Activated CD4-positive, alpha-beta T cell treated with anti-CD3 and anti-CD28 coated beads, Interleukin-2, Interleukin-6, amounts not matched to agents 100 ng/mL and 50 ng/mL, durations not matched to agents 16 hours and 8 hours (primary cell): ENCODE measurements at regions not wholly inside any gene's neighbourhood (a gene's known extent, or its start where the extent isn't known, plus 50 kb on each side); places are given as distances from the start of the nearest gene placed in this dataset.

Experiments used
- DNase-seq: peaks from one replicate; pipeline ENCODE4 v3.0.0-alpha.2; 2020

- no peak for DNase-seq
These were observed 1540.0 kb upstream of the PABPC4L start for GRCh38 chr4:135741583-135741982.

DNA sequence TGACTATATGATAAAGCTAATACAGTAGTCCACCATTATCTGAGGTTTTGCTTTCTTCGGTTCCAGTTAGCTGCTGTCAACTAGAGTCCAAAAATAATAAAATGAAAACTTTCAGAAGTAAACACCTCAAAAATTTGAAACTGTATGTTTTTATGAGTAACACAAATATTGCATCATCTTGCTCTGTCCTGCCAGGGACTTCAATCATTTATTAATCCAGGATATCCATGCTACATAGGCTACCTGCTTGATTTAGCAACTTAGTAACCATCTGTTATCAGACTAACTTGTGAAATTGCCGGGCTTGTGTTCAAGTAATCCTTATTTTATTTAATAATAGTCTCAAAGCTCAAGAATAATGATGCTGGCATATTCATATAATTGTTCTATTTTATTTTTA, 1537.8 kb upstream of the PABPC4L start:
- no peak for DNase-seq

GRCh38 chr4:135735512-135735911, 1533.9 kb upstream of the PABPC4L start:
- DNase-seq: no peak

DNA sequence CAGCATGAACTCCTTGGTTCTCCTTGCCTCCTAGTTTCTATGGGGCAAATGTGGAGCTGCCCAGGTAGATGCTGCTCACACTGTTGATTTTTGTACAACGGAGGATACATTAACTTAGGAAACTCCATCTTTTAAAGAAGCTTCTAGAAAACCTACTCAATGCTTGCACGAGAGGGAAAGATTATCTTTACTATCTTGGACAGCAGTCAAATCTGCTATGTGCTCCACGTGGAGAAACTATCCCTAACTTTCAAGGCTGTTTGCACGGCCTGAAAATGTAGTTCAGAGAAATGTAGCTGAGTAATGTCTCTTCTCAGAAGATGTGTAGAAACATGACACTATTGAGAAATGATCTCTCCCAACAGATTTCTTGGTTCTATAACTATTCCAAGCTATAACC, 1530.9 kb upstream of the PABPC4L start:
- DNase-seq: no peak

DNA sequence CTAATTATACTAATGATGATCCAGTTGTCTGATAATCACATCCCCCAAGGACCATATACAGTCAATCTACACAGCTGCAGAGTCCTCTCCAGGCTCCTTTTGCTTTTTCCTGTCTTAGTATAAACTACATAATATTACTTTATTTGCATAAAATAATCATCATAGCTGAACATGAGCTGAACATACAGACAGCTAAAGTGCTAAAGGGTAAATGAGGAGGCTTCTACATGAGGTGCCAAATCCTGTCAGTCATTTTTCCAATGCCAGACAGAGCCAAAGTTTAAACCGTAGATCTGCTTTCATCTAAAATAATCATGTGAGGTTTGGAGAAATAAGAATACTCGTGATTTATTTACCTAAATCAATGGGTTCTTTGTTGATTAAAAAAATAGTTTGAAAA, 1530.1 kb upstream of the PABPC4L start:
- DNase-seq: no peak

DNA sequence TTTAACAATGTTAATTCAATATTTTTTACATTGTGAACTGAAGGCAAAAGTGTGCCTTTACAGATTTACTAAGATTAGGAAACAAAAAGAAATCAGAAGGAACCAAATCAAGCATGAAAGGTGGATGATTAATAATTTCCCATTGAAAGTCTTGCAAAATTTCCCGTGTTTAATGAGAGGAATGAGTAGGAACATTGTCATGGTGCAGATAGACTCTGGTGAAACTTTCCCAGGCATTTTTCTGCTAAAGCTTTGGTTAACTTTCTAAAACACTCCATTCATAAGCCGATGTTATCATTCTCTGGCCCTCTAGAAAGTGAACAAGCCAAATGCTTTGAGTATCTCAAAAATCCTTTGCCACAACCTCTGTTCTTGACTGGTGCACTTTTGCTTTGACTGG, 1522.8 kb upstream of the PABPC4L start:
- no peak for DNase-seq

DNA sequence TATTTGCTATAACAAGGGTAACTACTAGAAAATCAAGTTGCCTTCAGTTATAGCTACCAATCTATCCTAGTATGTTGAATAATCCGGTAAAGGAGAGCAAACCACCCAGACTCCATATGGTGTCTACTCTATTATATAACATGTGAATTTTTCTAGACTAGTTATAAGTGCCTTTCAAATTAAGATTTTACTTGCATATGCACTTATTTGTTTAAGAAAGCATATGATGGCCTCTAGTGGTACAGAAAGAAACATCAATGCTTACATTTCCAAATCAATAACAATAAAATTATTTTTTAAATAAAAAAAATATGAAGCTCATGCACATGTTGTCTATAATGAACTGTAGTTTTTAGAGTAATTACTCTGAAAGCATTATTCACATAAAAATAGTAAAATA, 1516.4 kb upstream of the PABPC4L start:
- DNase-seq: no peak

DNA sequence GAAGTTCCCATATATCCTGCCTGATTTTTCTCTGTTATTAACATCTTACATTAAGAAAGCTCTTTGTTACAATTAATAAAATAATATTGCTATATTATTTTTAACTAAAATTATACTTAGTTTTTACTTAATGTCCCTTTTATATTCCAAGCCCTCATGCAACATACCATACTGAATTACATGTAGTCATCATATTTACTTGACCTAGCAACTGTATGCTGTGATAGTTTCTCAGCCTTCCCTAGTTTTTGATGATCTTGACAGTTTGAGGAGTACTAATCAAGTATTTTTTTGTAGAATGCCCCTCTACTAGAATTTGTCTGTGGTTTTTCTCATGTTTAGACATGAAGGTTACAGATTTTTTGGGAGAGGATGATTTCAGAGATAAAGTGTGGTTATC, 1503.8 kb upstream of the PABPC4L start:
- DNase-seq: no peak

- DNase-seq: no peak
These were observed 1492.5 kb upstream of the PABPC4L start for GRCh38 chr4:135694066-135694465.

DNA sequence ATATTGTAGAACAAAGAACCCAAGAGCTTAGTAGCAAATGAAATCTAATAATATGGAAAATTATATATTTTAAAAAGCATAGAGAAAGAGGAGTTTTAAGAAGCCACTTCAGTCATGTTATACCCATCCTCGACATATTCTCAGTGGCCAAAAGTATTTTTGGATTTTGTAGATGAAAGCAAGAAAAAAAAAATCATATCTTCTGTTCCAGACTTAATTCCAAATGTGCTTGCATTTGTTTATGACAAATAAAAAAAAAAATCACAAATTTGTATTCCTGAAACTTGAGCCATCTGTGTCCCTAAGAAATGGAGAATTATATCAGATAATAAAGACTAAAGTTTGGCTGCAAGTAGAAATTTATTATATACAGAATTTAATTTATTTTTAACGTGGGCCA, 1482.4 kb upstream of the PABPC4L start:
- no peak for DNase-seq

DNA sequence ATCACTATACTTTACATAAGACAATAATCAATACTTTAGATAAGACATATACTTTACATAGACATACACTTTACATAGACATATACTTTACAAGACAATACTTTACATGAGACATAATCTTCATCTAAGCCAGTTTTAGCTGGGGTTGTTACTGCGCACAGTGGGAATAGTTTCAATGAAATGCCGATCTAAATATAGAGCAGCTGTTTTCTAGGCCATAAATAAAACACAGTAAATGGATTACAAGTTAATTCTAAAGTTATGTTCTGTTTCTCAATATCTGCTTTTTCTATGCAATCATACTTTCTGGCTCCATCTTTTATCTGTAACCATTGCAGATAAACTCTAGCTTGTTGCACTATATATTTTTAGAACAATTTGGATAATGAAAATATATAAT, 1470.6 kb upstream of the PABPC4L start:
- DNase-seq: no peak

GRCh38 chr4:135670548-135670947, 1469.0 kb upstream of the PABPC4L start:
- no peak for DNase-seq
